ENCODE measurements at regions not wholly inside any gene's neighbourhood (a gene's known extent, or its start where the extent isn't known, plus 50 kb on each side); places are given as distances from the start of the nearest gene placed in this dataset.

- TF ChIP-seq POLR2A (IDR thresholded peaks at IDR 0.05) (no peak), CTCF (IDR thresholded peaks at IDR 0.05) (no peak)
These were observed 739.6 kb downstream of the CCSER2 start for GRCh38 chr10:85067955-85068354.

All from lower leg skin (tissue), 3 donors.